ENCODE measurements at regions not wholly inside any gene's neighbourhood (a gene's known extent, or its start where the extent isn't known, plus 50 kb on each side); places are given as distances from the start of the nearest gene placed in this dataset.

- TF ChIP-seq CTCF (IDR thresholded peaks at IDR 0.05) (no peak), POLR2A (IDR thresholded peaks at IDR 0.05) (no peak)
Observed at GRCh38 chr11:93059117-93059957, 89.9 kb downstream of the MTNR1B start.

Measured in esophagus squamous epithelium (tissue), 4 donors.